Heart left ventricle (tissue), 16 donors: ENCODE measurements at regions not wholly inside any gene's neighbourhood (a gene's known extent, or its start where the extent isn't known, plus 50 kb on each side); places are given as distances from the start of the nearest gene placed in this dataset.
"Not testable (repeated sequence)": the region's sequence is repeated elsewhere in the genome, so short reads cannot be mapped to it uniquely, and the experiment has no call there.

Experiments
- ATAC-seq, 4 donors: fragments of 200-7000 bp; cut with Tn5 transposase; one replicate each; pipeline ENCODE4 v1.9.1; 2020 to 2022; ENCODE audit warnings: moderate library complexity in 4 of 4, mild to moderate bottlenecking in 3 of 4, moderate number of reproducible peaks in 1 of 4
- DNase-seq, 5 donors: peaks; one replicate each; pipeline ENCODE4 v3.0.0-alpha.2; 2020
- H3K27ac ChIP-seq, 12 donors: fragments of 200-600 bp; sonication (generic) in 4 of 12; one replicate each; pipeline versions ENCODE4 v1.5.0 to v1.8.0; 2016 to 2022; ENCODE audit warnings: mild to moderate bottlenecking in 2 of 12
- H3K27me3 ChIP-seq, 9 donors: fragments of 200-600 bp; sonication (generic) in 2 of 9; one replicate each; pipeline versions ENCODE4 v1.5.1 to v1.8.0; 2016 to 2022; ENCODE audit warnings: mild to moderate bottlenecking in 3 of 9
- H3K36me3 ChIP-seq, 9 donors: fragments of 200-600 bp; sonication (generic) in 2 of 9; one replicate each; pipeline versions ENCODE4 v1.5.0 to v1.8.0; 2018 to 2022; ENCODE audit warnings: mild to moderate bottlenecking in 2 of 9
- H3K4me1 ChIP-seq, 12 donors: fragments of 200-600 bp; sonication (generic) in 4 of 12; one replicate each; pipeline versions ENCODE4 v1.5.0 to v1.8.0; 2016 to 2022; ENCODE audit warnings: mild to moderate bottlenecking in 3 of 12
- H3K4me3 ChIP-seq, 12 donors: fragments of 200-600 bp; sonication (generic) in 4 of 12; one replicate each; pipeline versions ENCODE4 v1.5.0 to v1.8.0; 2017 to 2022; ENCODE audit warnings: mild to moderate bottlenecking in 9 of 12, moderate library complexity in 4 of 12
- H3K9me3 ChIP-seq, 12 donors: fragments of 200-600 bp; sonication (generic) in 4 of 12; one replicate each; pipeline versions ENCODE4 v1.5.0 to v1.8.0; 2016 to 2022; ENCODE audit warnings: mild to moderate bottlenecking in 1 of 12
- CTCF ChIP-seq, 12 donors: fragments of 200-600 bp; sonication (generic) in 4 of 12; IDR thresholded peaks; one replicate each; pipeline versions ENCODE4 v1.5.0 to v1.8.0; 2018 to 2022; ENCODE audit warnings: antibody characterized with exemption in 12 of 12, mild to moderate bottlenecking in 5 of 12
- POLR2A ChIP-seq, 2 donors: fragments of 450-650 bp; IDR thresholded peaks; one replicate each; pipeline ENCODE4 v1.6.1; 2017; ENCODE audit warnings: antibody characterized with exemption in 2 of 2, mild to moderate bottlenecking in 2 of 2, moderate library complexity in 2 of 2
- WGBS, 4 donors: extraction: QIAGEN DNeasy Blood & Tissue Kit in 2 of 4; methylation state at CpG; one replicate each; pipeline versions ENCODE4 v1.1.5 to v1.1.7; 2013 to 2018; 5-methylcytosine and 5-hydroxymethylcytosine counted together
- intact Hi-C, 10 donors: fragments of 100-400 bp; cut with DNase I; formaldehyde crosslinking; loops; one replicate each; pipeline versions ENCODE4 v1.11.1 to v1.14.2; 2022
- donor health status: ischemic (EF 13 %, LVEDD 7.1; RV severe dilation, severe dysfunction).
- donor health status: healthy with polysubstance abuse.
- donor health status: DM: no; HTN: yes; CAD: no.
- donor health status: DM: no; HTN: no; CAD: no.
- donor health status: ischemic (EF 25% LVEDD 6.9; RV normal size, moderate dysfunction).
- donor health status: ischemic (EF 25% LVEDD 5.7; RV mildly dilated, moderate dysfunction).
- donor health status: healthy.
- donor health status: DM: yes; HTN: yes; CAD: no.
- donor health status: ischemic (EF 35%, LVEDD 5.7; RV mildly dilated, moderate dysfunction).
- donor health status: nonischemic (EF 11% LVEDD 7.7; RV severe dilation, severe dysfunction).
- donor health status: DM: yes; HTN: yes; CAD: no.
- donor health status: PGD.
- donor health status: ischemic (EF 29% LVEDD 5.4; RV normal size, mild dysfunction).
- donor health status: nonischemic (EF 23%, LVEDD 6.1; RV moderate dilation, normal function).

- WGBS, 4 donors, result 45 to 59% (median 51%) methylated on average over 6 of the region's 6 CpGs
Observed at GRCh38 chr6:153357391-153357790, 226.3 kb upstream of the RGS17 start.

GRCh38 chr6:153340568-153340967 is 209.5 kb upstream of the RGS17 start:
- DNase-seq, result no peak
- Histone ChIP-seq H3K4me3 (no peak overlapping the region), H3K9me3 (peaks cover 0 to 4% (median 0%) of the 10 kb centered on the region in 12 donors), H3K36me3 (no peaks in the 10 kb centered on the region), H3K27ac (no peak overlapping the region), H3K27me3 (no peaks in the 10 kb centered on the region), H3K4me1 (no peaks in the 10 kb centered on the region)
- 80 to 85% (median 81%) methylated on average over 2 of the region's 2 CpGs for WGBS, 4 donors
- no peak for TF ChIP-seq CTCF (IDR thresholded peaks at IDR 0.05)
- intact Hi-C loops, result no loop called here
- ATAC-seq, result no peak

More at GRCh38 chr6:153357391-153357790, 226.3 kb upstream of the RGS17 start:
- Histone ChIP-seq H3K27me3 (no peaks in the 10 kb centered on the region), H3K9me3 (peaks cover 0 to 3% (median 0%) of the 10 kb centered on the region in 12 donors), H3K4me1 (no peaks in the 10 kb centered on the region), H3K36me3 (no peaks in the 10 kb centered on the region), H3K27ac (no peak overlapping the region), H3K4me3 (no peak overlapping the region)
- intact Hi-C loops, result no loop called here
- DNase-seq (no peak), ATAC-seq (no peak)
- no peak for TF ChIP-seq CTCF (IDR thresholded peaks at IDR 0.05)
- no peak for TF ChIP-seq POLR2A (IDR thresholded peaks at IDR 0.05)

DNA sequence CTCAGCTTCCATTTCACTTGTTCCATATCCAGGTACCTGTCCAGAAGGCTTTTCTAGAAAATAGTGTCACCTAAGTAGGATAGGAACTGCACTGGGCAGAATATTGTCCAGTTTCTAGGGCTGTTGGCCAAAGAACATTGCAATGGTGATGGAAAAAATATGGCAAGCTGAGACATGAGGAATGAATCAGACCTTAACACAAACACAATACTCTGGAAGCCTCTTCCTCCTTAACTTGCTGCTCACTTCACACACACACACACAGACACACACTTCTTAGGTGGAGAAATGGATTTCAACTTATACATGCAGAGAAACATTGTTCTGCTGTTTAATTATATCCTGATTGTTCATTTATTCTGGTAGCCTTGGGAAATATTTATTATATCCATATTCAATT is 203.0 kb upstream of the RGS17 start:
- Histone ChIP-seq H3K4me1 (no peaks in the 10 kb centered on the region), H3K27ac (no peak overlapping the region), H3K36me3 (no peaks in the 10 kb centered on the region), H3K9me3 (peaks cover 0 to 3% (median 0%) of the 10 kb centered on the region in 12 donors), H3K4me3 (no peak overlapping the region), H3K27me3 (no peaks in the 10 kb centered on the region)
- TF ChIP-seq CTCF (IDR thresholded peaks at IDR 0.05), result no peak
- no peak for TF ChIP-seq POLR2A (IDR thresholded peaks at IDR 0.05)
- intact Hi-C loops, result no loop called here
- DNase-seq (no peak), ATAC-seq (no peak)

GRCh38 chr6:153331221-153331620 is 200.1 kb upstream of the RGS17 start:
- H3K4me1 ChIP-seq, H3K27ac ChIP-seq, ATAC-seq, H3K4me3 ChIP-seq, H3K36me3 ChIP-seq, DNase-seq, H3K27me3 ChIP-seq, H3K9me3 ChIP-seq, intact Hi-C loops: not testable (repeated sequence)

GRCh38 chr6:153328194-153328593 is 197.1 kb upstream of the RGS17 start:
- ATAC-seq (no peak), DNase-seq (no peak)
- H3K4me3 ChIP-seq, result no peak overlapping the region
- 85 to 92% (median 88%) methylated on average over 5 of the region's 5 CpGs for WGBS, 4 donors
- no peak overlapping the region for H3K27ac ChIP-seq
- no peaks in the 10 kb centered on the region for H3K4me1 ChIP-seq
- peaks cover 0 to 3% (median 0%) of the 10 kb centered on the region in 12 donors for H3K9me3 ChIP-seq
- no peaks in the 10 kb centered on the region for H3K36me3 ChIP-seq
- no peaks in the 10 kb centered on the region for H3K27me3 ChIP-seq
- no peak for TF ChIP-seq CTCF (IDR thresholded peaks at IDR 0.05)
- no peak for TF ChIP-seq POLR2A (IDR thresholded peaks at IDR 0.05)
- intact Hi-C loops, result no loop called here
